ENCODE measurements at regions not wholly inside any gene's neighbourhood (a gene's known extent, or its start where the extent isn't known, plus 50 kb on each side); places are given as distances from the start of the nearest gene placed in this dataset.
"Not testable (repeated sequence)": the region's sequence is repeated elsewhere in the genome, so short reads cannot be mapped to it uniquely, and the experiment has no call there.

DNA sequence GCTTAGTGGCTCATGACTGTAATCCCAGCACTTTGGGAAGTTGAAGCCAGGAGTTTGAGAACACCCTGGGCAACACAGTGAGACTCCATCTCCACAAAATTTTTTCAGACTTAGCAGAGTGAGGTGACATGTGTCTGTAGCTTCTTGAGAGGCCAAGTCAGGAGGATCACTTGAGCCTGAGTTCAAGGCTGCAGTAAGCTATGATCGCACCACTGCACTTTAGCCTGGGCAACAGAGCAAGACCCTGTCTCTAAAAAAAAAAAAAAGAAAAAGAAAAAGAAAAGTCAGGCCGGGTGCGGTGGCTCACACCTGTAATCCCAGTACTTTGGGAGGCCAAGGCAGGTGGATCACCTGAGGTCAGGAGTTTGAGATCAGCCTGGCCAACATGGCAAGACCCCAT lies 54.0 kb upstream of the URI1 start:
- H3K9me3 Mint-ChIP-seq; H3K4me3 Mint-ChIP-seq; H3K27me3 Mint-ChIP-seq; H3K36me3 Mint-ChIP-seq; H3K4me1 Mint-ChIP-seq; ATAC-seq (ENCODE audit: low read depth); H3K27ac Mint-ChIP-seq; DNase-seq (ENCODE audit: low spot score in 2 of 2): not testable (repeated sequence)

DNA sequence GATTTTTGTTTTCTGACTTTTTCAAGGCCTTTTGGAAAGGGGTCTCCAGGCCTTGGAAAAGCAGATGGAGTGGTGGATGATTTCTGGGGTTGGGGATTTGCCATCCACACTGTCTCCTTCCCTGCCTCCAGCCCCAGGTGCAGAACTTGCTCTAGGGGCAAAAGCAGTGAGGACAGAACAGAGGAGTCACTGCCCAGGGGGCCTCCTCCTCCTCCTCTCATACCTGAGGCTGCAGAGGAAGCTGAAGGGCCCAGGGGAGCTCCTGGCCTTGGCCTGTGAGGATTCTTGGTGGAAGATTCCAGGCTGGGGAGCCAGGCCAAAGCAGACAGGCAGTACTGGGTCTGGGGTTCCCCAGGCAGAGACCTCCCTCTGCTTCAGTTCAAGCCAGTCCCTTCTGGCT lies 52.3 kb upstream of the URI1 start:
- DNase-seq (ENCODE audit: low spot score in 2 of 2) (no peak), ATAC-seq (ENCODE audit: low read depth) (no peak)
- no peak overlapping the region for H3K4me3 Mint-ChIP-seq
- peaks cover 6% of the 10 kb centered on the region for H3K9me3 Mint-ChIP-seq
- H3K4me1 Mint-ChIP-seq, result peaks cover 6% of the 10 kb centered on the region
- peaks cover 4% of the 10 kb centered on the region for H3K27me3 Mint-ChIP-seq
- H3K36me3 Mint-ChIP-seq, result no peaks in the 10 kb centered on the region
- no peak overlapping the region for H3K27ac Mint-ChIP-seq

GRCh38 chr19:29890392-29890791 lies 51.6 kb upstream of the URI1 start:
- H3K4me1 Mint-ChIP-seq, result peaks cover 6% of the 10 kb centered on the region
- ATAC-seq (ENCODE audit: low read depth) (no peak), DNase-seq (ENCODE audit: low spot score in 2 of 2) (no peak)
- H3K9me3 Mint-ChIP-seq, result peaks cover 6% of the 10 kb centered on the region
- no peak overlapping the region for H3K27ac Mint-ChIP-seq
- H3K27me3 Mint-ChIP-seq, result peaks cover 5% of the 10 kb centered on the region
- H3K36me3 Mint-ChIP-seq, result no peaks in the 10 kb centered on the region
- no peak overlapping the region for H3K4me3 Mint-ChIP-seq
